GF-D8 (cell line): ENCODE measurements at regions not wholly inside any gene's neighbourhood (a gene's known extent, or its start where the extent isn't known, plus 50 kb on each side); places are given as distances from the start of the nearest gene placed in this dataset.
"Not testable (repeated sequence)": the region's sequence is repeated elsewhere in the genome, so short reads cannot be mapped to it uniquely, and the experiment has no call there.

ENCODE experiments used
- DNase-seq: peaks from one replicate; lab custom pipeline; 2025; lab: John Stamatoyannopoulos, UW

DNA sequence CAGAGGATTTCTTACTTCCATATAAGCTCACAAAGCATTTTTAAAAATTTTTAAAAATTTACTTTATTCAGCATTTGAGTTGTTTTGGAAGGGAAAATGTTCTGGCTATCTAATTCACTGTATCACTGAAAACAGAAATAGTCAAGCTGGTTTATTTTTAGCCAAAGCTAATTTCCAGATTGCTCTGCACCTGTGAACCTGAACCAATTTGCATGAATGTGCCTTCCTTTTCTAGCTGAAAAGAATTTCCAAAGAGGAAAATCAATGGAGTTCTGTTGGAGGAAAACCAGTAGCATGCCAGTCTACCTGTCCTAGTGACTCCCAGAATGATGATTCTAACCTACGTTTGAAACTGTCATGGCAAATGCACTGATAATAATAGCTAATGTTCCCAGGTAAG lies 134.2 kb upstream of the LIPC start:
- DNase-seq, result no peak

DNA sequence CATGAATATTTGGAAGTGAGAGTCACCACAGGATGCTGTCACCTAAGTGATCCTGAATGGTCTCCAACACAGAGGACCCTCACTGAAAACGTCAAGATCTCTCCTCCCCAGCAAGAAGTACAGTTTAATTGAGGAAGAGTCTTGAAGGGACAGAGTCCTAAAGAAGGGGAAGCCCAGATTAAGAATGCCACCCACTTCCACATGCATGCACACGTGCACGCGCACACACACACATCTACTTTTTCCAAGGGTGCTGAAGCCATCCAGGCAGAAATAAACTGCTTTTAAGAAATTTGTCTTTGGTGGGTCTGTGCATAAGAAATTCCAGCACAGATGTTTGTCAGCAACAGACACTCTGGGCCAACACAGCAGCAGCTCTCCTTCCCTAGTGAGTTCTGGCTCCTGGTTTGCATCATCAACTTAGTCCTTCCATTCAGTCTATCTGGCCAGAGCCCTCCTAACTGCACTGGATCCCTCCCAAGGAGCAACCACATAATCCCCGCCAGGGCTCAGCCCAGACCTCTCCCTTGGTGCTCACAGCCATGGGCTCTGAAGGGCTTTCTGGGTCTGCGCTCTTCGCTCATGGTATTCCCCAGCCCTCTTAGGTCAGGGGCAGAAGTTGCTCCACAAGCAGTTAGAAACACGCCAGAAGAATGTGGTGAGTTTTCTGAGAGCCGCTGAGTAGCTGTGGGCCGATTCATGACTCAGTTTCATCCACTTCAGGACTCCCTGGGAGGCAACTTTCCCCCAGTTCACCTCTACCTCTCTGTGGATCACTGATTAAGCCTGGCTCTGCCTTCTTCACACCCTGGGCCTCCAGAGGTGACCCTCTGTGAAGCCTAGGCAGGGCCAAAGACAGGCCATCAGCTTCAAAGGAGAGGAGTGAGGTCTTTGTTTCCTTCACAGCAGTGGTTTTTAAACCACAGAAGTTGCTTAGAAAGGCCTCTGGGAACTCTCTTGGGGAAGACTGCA lies 132.6 kb upstream of the LIPC start:
- DNase-seq, result no peak

DNA sequence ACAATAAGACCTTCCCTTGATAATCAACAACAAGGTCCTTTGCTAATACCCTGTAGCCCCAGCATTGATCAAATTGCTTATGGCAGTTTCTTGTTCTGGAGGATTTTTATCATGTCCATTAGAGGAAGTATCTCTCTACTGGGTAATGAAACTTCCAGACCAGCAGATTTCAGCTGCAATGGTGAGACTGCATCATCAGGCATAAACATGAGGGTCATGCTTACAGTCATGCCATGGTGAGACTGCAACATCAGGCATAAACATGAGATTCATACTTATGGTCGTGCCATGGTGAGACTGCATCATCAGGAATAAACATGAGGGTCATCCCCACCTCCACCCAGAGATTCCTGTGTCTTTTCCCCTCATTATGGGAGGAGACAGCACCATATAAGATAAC lies 129.0 kb upstream of the LIPC start:
- DNase-seq, result no peak

DNA sequence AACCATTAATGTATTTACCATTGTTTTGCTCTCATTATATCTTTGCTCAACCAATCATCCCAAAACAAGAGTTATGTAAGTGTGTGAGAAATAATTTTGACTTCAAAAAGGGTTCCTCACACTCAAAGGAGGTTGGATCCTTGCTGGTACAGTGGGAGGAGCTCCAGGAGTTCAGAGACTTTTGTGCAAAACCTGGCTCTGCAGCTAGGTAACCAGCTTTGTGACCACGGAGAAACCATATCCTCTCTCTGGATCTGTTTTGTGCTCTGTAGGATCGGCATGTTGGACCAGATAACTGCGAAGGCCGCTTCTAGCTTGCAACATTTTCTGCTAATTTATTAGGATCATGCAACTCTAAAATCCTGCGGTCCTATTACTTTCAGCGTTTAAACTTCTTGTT lies 128.6 kb upstream of the LIPC start:
- no peak for DNase-seq

DNA sequence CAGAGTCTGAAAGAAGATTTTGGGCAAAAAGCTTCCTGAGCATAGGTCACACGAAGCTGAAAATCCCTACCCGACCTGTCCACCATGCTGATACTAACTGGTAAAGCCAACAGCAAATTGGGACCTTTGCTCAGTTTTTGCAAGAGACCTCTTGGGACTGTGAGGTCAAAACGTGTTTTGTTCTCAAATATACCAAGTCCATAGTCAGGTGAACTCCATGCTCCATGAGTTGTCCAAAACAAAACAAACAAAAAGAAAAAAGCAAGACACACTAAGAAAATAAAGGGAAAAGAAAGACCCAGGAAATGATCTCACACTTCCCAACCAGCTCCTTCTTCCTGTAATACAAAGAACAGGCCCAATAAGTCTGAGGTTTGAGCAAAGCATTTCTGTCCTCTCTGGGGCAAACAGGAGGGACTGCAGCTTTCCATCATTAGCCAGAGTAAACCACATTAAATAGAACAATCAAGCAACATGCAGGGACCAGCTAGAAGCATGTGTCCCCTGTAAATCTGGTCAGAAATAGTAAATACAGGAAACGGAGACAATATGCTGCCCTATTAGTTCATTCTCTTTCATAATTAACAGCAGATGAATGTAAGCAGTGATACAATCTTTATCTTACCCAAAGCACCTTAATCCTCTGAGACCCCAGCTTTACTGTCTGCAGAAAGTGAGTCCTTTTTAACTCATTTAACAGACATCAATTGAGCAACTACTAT lies 125.0 kb upstream of the LIPC start:
- no peak for DNase-seq

DNA sequence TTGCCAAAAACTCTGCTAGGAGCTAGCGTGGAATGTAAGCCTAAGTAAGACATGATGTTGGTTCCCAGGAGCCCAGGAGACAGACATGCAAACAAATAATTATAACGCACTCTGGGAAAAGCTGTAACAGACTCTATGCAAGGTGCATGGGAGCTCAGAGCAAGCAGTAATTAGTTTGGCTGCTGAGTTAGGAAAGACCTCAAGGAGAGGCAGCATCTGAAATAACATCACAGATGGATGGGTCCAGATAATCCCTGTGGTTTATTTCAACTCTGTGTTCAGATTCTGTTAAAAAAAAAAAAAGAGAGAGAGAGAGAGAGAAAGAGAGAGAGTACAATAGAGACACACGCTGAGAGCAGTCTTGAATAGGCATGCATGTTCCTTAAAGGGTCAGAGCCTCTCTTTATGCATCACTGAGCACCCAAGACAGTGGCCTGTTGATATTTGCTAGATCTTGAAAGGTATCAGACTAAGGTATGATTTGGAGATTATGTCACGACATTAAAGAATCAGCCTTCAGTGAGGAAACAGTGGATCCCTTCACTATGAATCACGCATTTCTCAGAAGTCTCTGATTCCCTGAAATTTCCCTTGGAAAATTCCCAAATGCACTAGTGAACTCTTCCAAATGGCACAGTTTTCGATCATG lies 124.4 kb upstream of the LIPC start:
- no peak for DNase-seq

DNA sequence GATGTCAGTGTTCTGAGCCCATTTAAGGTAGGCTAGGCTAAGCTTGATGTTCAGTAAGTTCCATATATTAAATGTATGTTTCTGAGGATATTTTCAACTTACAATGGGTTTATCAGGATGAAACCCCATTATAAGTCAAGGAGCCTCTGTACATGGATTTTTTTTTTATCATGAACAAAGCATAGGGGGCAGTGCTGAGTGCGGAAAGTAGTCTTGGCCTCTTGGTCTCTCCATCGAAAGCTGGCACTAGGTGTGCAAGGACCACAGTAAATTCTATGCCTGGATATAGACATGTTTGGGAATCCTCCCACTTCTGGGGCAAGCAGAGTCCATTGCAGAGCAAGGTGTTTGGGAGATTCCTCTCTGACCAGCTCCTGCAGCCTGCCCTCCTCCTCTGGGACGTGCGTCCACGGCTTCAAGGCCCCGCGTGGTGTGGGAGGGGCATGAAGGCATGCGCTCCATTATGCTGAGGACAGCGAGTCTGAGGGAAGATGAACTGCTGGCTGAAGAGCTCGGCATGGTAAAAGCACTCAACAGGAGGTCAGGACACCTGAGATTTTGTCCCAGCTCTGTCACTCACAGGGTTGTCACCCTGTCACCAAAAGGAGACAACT lies 122.9 kb upstream of the LIPC start:
- DNase-seq, result no peak

DNA sequence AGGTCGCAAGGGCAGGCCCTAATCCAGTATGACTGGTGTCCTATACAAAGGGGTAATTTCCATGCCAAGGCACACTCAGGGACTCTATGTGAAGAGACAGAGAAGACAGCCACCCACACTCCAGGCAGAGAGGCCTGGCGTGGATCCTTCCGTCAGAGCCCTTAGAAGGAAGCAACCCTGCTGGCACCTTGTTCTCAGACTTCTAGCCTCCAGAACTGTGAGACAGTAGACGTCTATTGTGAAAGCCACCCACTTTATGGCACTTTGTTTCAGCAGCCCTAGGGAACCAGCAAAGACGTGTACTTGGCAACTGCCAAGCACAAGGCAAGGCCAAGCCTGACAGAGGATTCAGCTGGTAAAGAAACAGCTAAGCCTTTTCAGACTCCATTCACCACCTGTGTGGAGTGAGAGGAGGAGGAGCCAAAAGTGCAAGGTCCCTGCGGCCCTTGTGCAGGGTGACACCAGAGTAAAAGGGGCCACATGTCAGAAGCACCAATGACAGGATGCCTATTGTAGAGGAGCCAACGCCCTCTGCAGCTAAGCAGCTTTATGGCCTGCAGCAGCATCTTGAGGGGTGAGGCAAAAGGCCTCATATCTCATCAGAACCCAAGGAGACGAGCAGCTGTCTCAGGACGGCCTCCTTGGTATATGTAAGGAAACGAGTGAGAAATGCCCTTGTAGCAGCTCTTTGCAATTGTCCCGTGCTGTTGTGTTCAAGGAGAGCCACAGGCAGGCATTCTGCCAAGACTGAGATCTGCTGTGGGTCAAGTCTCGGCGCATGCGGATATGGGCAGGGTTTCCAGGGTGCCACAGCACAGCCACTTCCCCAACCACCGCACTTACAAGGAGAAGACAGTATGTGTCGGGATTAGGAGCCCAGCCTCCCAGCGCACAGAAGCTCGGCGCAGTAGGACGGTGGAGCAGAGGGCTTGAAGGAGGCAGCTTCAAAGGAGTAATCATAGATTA lies 121.5 kb upstream of the LIPC start:
- no peak for DNase-seq

DNA sequence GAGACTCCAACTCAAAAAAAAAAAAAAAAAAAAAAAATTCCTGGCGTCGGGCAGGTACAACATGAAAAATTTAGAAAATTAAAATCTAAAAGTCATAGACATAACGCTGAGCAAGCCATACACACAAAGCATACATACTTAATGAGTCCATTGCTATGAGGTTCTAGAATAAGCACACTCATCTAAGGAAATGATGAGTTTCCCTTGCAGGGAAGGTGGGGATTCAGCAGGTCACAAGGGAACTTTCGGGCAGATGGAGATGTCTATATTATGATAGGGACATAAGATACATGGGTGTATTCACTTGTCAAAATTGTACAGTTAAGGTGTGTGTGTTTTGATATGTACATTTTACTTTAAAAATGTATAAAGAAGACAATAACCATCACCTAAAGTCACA lies 120.2 kb upstream of the LIPC start:
- DNase-seq, result no peak

DNA sequence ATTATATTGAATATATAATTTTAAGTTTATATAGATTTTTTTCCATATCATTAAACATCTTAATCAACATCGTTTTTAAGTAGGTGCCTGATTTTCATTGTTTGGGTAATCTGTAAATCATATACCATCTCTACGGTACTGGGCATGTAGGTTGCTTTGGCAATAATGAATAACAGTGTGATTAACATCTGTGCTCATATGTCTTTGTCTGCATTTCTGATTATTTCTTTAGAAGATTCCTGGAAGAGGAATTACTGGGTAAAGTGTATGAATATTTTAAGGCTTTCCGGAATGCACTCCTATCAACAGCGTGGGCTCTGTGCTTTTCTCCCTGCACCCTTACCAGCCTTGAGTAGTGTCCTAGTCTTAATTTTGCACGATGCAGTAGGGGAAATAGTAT lies 119.8 kb upstream of the LIPC start:
- DNase-seq, result no peak

DNA sequence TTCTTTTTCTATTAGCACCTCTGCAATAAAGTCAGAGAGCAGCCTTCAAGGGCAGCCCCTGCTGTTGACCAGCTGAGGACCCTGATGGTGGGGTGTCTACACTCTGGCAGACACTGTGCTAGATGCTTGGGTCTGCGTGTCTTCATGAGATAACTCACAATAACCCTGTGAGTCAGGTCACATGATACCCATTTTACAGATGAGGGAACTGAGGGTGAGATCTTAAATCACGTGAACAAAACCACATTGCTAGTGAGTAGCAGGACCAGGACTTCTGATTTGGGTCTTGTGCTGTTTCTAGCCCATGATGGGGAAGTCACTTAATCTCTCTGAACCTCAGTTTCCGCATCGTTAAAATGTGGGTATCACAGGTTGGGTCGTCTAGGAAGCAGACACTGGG lies 118.5 kb upstream of the LIPC start:
- no peak for DNase-seq

DNA sequence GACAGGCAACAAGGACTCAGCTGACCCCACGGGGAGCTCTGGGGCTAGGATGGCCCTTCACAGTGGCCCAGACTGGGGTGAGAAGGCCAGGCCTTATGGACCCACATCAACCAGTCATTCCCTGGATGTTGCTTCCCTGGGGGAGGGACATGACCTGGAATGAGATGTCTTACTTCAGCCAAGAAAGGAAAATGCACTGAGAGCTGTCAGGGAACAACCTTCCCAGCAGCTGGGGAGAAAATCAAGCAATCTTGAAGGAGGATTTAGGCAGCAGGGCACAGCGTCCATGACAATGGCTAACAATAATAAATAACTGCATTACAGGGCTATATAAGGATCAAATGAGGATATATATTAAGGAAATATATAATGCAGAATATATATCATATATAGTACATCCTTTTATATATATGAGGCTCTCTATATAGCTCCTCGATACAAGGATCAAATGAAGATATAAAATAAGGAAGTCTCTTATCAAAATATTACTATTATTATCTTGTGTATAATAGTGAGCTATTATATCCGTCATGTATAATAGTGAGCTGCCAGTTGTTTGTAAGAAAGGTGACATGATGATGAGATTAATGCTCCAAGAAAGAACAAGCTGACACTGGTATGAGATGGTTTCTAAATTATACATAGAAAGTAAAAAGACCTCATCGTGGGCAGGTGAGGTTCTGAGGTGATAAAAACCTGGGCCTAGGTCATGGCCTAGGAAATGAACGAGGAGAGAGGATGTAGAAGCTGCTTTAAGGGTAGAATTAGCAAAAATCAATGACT lies 117.8 kb upstream of the LIPC start:
- DNase-seq, result no peak

DNA sequence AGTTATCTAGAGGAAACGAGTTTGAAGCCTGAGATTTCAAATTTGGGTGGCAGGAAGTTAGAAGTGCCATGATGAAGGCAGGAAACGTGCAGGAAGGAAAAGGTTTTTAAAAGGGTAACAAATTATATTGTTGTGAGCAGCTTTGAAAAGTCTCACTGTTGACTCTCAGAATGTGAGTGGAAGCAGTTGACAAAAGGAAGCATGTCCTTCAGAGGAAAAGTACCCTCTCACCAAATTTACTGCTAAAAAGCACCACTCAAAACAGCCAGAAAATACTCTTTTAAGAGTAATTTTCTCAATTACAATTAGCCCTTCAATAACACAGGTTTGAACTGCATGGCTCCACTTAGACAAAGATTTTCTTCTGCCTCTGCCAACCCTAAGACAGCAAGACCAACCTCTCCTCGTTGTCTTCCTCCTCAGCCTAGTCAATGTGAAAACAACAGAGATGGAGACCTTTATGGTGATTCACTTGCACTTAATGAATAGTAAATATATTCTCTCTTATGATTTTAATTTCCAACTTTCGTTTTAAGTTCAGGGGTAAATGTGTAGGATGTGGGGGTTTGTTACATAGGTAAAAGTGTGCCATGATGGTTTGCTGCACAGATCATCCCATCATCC lies 117.1 kb upstream of the LIPC start:
- no peak for DNase-seq

DNA sequence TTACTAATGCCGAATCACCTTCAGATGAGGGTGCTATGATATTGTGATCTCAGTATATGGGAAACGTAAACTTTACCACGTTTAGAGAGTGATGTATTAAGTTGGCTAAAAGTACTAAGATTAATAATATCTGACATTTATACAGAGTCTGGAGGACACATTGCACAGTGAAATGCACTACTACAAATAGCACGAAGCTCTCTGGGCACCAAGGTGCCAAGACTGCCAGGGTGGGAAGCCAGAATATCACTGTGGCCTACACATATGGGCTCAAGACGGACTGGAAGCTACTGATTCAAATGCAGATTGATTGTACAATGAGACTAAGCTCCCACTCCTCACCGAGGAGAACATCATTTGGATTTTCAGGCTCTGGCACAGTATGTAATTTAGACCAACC lies 113.3 kb upstream of the LIPC start:
- no peak for DNase-seq

DNA sequence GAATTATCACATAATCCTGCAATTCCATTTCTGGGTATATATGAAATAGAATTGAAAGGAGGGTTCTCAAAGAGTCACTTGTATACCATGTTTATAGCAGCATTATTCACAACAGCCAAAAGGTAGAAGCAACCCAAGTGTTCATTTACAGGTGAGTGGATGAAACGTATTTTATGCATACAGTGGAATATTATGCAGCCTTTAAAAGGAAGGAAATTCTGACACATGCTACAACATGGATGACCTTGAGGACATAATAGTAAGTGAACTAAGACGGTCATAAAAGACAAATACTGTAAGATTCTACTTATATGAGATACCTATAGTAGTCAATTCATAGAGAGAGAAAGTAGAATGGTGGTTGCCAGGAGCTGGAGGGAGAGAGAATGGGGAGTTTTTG lies 110.8 kb upstream of the LIPC start:
- no peak for DNase-seq

DNA sequence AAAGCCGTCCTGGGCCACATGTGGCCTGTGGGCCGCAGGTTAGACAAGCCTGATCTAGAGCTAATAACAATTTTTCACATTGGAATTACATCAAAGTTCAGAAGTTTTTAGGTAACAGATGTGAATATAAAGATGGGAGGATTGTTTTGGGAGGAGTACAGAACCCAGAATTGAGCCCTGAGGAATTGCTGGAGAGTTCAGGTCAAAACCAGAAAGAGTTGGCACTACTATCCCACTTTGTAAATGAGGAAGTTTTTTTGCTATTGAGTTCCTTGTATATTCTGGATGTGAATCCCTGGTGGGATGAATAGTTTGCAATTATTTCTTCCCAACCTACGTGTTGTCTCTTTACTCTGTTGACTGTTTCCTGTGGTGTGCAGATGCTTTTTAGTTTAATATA lies 109.5 kb upstream of the LIPC start:
- DNase-seq, result no peak

DNA sequence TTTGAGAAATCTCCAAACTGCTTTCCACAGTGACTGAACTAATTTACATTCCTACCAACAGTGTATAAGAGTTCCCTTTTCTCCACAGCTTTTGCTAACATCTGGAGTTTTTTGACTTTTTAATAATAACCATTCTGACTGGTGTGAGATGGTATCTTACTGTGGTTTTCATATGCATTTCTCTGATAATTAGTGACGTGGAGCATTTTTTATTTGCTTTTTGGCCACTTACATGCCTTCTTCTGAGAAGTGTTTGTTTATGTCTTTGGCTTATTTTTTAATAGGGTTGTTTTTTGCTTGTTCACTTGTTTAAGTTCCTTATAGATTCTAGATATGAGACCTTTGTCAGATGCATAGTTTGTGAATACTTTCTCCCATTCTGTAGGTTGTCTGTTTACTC lies 108.5 kb upstream of the LIPC start:
- DNase-seq, result not testable (repeated sequence)

DNA sequence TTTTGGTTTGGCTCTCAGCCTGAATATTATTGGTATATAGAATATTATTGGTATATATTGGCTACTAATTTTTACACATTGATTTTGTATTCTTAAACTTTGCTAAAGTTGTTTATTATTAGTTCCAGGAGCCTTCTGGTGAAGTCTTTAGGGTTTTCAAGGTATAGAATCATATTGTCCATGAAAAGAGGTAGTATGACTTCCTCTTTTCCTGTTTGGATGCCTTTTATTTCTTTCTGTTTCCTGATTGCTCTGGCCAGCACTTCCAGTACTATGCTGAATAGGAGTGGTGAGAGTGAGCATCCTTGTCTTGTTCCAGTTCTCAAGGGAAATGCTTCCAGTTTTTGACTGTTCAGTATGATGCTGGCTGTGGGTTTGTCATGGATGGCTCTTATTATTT lies 107.3 kb upstream of the LIPC start:
- no peak for DNase-seq

DNA sequence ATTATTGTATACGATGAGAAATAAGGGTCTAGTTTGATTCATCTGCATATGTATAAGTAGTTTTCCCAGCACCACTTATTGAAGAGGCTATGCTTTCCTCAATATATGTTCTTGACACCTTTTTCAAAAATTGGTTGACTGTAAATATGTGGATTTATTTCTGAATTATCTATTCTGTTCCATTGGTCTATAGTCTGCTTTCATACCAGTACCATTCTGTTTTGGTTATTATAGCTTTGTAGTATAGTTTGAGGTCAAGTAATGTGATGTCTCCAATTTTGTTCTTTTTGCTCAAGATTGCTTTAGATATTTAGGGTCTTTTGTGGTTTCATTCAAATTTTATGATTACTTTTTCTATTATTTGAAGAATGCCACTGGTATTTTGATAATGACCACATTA lies 103.8 kb upstream of the LIPC start:
- DNase-seq, result no peak

DNA sequence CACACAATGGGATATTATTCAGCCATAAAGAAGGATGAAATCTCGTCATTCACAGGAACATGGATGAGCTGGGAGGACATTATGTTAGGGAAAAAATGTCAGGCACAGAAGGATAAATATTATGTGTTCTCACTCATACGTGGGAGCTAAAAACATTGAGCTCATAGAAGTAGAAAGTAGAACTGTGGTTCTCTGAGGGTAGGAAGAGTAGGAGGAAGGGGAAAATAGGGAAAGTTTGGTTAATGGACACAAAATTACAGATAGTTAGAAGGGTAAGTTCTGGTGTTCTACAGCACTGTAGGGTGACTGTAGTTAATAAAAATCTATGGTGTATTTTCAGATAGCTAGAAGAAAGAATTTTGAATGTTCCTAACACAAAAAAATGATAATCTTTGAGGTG lies 102.6 kb upstream of the LIPC start:
- DNase-seq, result no peak
